Activated T-helper 1 cell treated with anti-CD3 and anti-CD28 coated beads, Interleukin-2, amount 50 U/mL, for 16 hours (primary cell): ENCODE measurements at regions not wholly inside any gene's neighbourhood (a gene's known extent, or its start where the extent isn't known, plus 50 kb on each side); places are given as distances from the start of the nearest gene placed in this dataset.

Experiments
- DNase-seq, 2 donors: peaks; one replicate each; pipeline ENCODE4 v3.0.0-alpha.2; 2020; ENCODE audit warnings: low read depth in 1 of 2, low spot score in 1 of 2

GRCh38 chr18:41268271-41268670 is 686.8 kb upstream of the PIK3C3 start:
- DNase-seq = no peak

- no peak for DNase-seq
These were observed 688.4 kb upstream of the PIK3C3 start for GRCh38 chr18:41266616-41267015.

GRCh38 chr18:41266204-41266603 is 688.8 kb upstream of the PIK3C3 start:
- no peak for DNase-seq

GRCh38 chr18:41265047-41265446 is 690.0 kb upstream of the PIK3C3 start:
- no peak for DNase-seq

GRCh38 chr18:41263956-41264355 is 691.1 kb upstream of the PIK3C3 start:
- DNase-seq = no peak

GRCh38 chr18:41262688-41263087 is 692.3 kb upstream of the PIK3C3 start:
- DNase-seq = no peak

- DNase-seq = no peak
These were observed 710.4 kb upstream of the PIK3C3 start for GRCh38 chr18:41244591-41245037.

GRCh38 chr18:41237317-41237716 is 717.7 kb upstream of the PIK3C3 start:
- DNase-seq = no peak

GRCh38 chr18:41231681-41232080 is 723.4 kb upstream of the PIK3C3 start:
- no peak for DNase-seq

GRCh38 chr18:41227993-41228392 is 727.0 kb upstream of the PIK3C3 start:
- DNase-seq = no peak

- DNase-seq = no peak
These were observed 728.1 kb upstream of the PIK3C3 start for GRCh38 chr18:41226911-41227310.

- no peak for DNase-seq
These were observed 728.8 kb upstream of the PIK3C3 start for GRCh38 chr18:41226186-41226585.

- DNase-seq = no peak
These were observed 738.6 kb upstream of the PIK3C3 start for GRCh38 chr18:41216341-41217003.

- DNase-seq = no peak
These were observed 747.3 kb upstream of the PIK3C3 start for GRCh38 chr18:41207706-41208105.

- DNase-seq = no peak
These were observed 748.6 kb upstream of the PIK3C3 start for GRCh38 chr18:41206341-41206830.

- no peak for DNase-seq
These were observed 755.8 kb upstream of the PIK3C3 start for GRCh38 chr18:41199212-41199611.

- no peak for DNase-seq
These were observed 757.1 kb upstream of the PIK3C3 start for GRCh38 chr18:41197967-41198366.

GRCh38 chr18:41170346-41170745 is 784.7 kb upstream of the PIK3C3 start:
- no peak for DNase-seq

- DNase-seq = no peak
These were observed 789.4 kb upstream of the PIK3C3 start for GRCh38 chr18:41165625-41166024.

GRCh38 chr18:41162781-41163180 is 792.3 kb upstream of the PIK3C3 start:
- no peak for DNase-seq

- no peak for DNase-seq
These were observed 792.8 kb upstream of the PIK3C3 start for GRCh38 chr18:41162191-41162590.

- no peak for DNase-seq
These were observed 798.9 kb upstream of the PIK3C3 start for GRCh38 chr18:41155910-41156851.
